ENCODE measurements at regions not wholly inside any gene's neighbourhood (a gene's known extent, or its start where the extent isn't known, plus 50 kb on each side); places are given as distances from the start of the nearest gene placed in this dataset.

DNA sequence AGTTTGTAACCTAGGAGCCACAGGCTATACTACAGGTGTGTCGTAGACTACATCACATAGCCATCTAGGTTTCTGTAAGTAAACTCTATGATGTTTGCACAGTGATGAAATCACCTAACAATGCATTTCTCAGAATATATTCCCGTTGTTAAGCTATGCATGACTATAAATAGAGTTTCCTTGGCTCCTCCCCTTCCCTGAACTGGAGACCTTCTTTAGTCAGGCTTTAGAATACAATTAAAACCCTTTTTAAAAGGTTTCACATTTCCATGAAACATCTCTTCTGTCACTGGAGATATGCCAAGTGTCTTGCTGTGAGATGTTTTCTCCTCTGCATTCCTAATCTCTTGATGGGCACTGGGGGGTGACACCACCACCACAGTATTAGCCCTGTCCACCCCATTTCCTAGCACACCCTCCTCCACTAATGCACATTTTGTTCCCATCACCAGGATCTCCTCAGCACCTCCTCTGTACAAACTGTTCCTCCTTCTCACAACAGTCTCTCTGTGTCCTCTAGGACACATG, 334.6 kb upstream of the CPEB2 start:
- no peaks in the 10 kb centered on the region for H3K36me3 Mint-ChIP-seq (ENCODE audit: unreplicated experiment)
- H3K27ac Mint-ChIP-seq (ENCODE audit: unreplicated experiment), result no peak overlapping the region
- peaks cover 7% of the 10 kb centered on the region for H3K4me1 Mint-ChIP-seq (ENCODE audit: unreplicated experiment)

DNA sequence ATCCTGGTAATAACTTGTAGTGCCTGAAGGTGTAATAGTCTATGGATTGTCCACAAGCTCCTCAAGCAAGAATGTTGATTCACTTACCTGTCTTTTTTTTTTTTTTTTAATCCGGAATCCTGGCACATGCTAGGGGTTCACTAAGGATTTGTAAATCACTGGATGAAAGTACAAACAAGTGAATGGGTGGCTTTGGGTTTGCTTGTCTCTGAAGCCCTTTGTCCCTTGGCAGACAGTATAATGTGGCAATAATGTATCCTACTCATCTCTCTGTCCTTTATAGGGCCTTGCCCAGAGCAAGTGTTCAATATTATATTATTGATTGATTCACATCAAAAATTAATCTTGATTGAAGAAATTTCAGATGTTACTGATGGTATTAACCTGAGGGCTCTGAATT, 334.0 kb upstream of the CPEB2 start:
- H3K4me3 Mint-ChIP-seq (ENCODE audit: unreplicated experiment), result no peak overlapping the region
- H3K9me3 Mint-ChIP-seq (ENCODE audit: unreplicated experiment), result peaks cover 8% of the 10 kb centered on the region
- TF ChIP-seq, protein P1, sequence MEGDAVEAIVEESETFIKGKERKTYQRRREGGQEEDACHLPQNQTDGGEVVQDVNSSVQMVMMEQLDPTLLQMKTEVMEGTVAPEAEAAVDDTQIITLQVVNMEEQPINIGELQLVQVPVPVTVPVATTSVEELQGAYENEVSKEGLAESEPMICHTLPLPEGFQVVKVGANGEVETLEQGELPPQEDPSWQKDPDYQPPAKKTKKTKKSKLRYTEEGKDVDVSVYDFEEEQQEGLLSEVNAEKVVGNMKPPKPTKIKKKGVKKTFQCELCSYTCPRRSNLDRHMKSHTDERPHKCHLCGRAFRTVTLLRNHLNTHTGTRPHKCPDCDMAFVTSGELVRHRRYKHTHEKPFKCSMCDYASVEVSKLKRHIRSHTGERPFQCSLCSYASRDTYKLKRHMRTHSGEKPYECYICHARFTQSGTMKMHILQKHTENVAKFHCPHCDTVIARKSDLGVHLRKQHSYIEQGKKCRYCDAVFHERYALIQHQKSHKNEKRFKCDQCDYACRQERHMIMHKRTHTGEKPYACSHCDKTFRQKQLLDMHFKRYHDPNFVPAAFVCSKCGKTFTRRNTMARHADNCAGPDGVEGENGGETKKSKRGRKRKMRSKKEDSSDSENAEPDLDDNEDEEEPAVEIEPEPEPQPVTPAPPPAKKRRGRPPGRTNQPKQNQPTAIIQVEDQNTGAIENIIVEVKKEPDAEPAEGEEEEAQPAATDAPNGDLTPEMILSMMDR (IDR thresholded peaks at IDR 0.05), result no peak
- peaks cover 7% of the 10 kb centered on the region for H3K4me1 Mint-ChIP-seq (ENCODE audit: unreplicated experiment)
- H3K36me3 Mint-ChIP-seq (ENCODE audit: unreplicated experiment), result no peaks in the 10 kb centered on the region
- peaks cover 16% of the 10 kb centered on the region for H3K27me3 Mint-ChIP-seq (ENCODE audit: unreplicated experiment)
- no peak overlapping the region for H3K27ac Mint-ChIP-seq (ENCODE audit: unreplicated experiment)
- DNase-seq (ENCODE audit: extremely low spot score, unreplicated experiment), result no peak

More for the DNA sequence above, 334.6 kb upstream of the CPEB2 start:
- peaks cover 8% of the 10 kb centered on the region for H3K9me3 Mint-ChIP-seq (ENCODE audit: unreplicated experiment)
- peaks cover 13% of the 10 kb centered on the region for H3K27me3 Mint-ChIP-seq (ENCODE audit: unreplicated experiment)
- DNase-seq (ENCODE audit: extremely low spot score, unreplicated experiment), result no peak
- H3K4me3 Mint-ChIP-seq (ENCODE audit: unreplicated experiment), result no peak overlapping the region
- TF ChIP-seq, protein P1 (IDR thresholded peaks at IDR 0.05), result no peak

DNA sequence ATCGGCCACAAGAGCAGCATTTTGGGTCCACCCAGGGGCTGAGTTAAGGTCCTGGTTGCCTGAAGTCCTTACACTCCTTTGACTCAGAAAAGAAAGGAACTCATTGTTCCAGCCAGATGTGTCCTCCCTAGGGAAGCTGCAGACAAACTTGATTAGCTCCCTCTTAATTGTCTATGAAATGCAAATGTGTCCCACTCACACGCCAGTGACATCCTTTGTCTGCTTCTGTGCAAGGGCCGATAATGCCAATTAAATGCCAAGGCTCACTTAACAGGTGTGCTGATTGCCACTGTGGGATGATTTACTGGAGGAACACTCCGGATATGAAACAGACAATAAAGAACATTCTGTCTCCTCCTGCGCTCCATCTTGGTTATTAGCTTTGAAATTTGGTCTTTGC, 332.9 kb upstream of the CPEB2 start:
- H3K27me3 Mint-ChIP-seq (ENCODE audit: unreplicated experiment), result peaks cover 25% of the 10 kb centered on the region
- no peak overlapping the region for H3K4me3 Mint-ChIP-seq (ENCODE audit: unreplicated experiment)
- TF ChIP-seq, protein P1 (IDR thresholded peaks at IDR 0.05), result no peak
- H3K36me3 Mint-ChIP-seq (ENCODE audit: unreplicated experiment), result no peaks in the 10 kb centered on the region
- H3K27ac Mint-ChIP-seq (ENCODE audit: unreplicated experiment), result no peak overlapping the region
- DNase-seq (ENCODE audit: extremely low spot score, unreplicated experiment), result no peak
- H3K9me3 Mint-ChIP-seq (ENCODE audit: unreplicated experiment), result peaks cover 8% of the 10 kb centered on the region
- peaks cover 7% of the 10 kb centered on the region for H3K4me1 Mint-ChIP-seq (ENCODE audit: unreplicated experiment)

DNA sequence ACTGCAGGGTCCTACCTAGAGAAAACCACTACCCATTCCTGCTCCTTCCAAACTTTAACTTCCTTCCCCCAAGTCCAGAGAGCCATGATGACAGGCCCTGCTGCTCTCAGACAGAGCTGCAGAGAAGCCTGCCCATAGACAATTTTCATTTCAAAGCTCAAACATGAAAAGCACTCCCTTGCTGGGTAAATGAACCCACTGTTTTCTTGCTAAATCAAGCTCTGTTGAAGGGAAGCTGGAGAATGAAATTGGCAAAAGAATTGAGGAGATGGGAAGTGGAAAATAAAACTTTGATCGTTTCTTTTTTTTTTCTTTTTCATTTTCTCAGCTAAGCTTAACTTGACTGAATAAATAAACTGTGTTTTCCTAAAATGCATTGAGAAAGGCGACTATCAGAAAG, 331.1 kb upstream of the CPEB2 start:
- Mint-ChIP-seq H3K4me1 (ENCODE audit: unreplicated experiment) (peaks cover 7% of the 10 kb centered on the region), H3K4me3 (ENCODE audit: unreplicated experiment) (no peak overlapping the region), H3K27ac (ENCODE audit: unreplicated experiment) (no peak overlapping the region), H3K36me3 (ENCODE audit: unreplicated experiment) (no peaks in the 10 kb centered on the region), H3K9me3 (ENCODE audit: unreplicated experiment) (peaks cover 6% of the 10 kb centered on the region), H3K27me3 (ENCODE audit: unreplicated experiment) (peaks cover 28% of the 10 kb centered on the region)
- TF ChIP-seq, protein P1 (IDR thresholded peaks at IDR 0.05), result no peak
- DNase-seq (ENCODE audit: extremely low spot score, unreplicated experiment), result no peak

DNA sequence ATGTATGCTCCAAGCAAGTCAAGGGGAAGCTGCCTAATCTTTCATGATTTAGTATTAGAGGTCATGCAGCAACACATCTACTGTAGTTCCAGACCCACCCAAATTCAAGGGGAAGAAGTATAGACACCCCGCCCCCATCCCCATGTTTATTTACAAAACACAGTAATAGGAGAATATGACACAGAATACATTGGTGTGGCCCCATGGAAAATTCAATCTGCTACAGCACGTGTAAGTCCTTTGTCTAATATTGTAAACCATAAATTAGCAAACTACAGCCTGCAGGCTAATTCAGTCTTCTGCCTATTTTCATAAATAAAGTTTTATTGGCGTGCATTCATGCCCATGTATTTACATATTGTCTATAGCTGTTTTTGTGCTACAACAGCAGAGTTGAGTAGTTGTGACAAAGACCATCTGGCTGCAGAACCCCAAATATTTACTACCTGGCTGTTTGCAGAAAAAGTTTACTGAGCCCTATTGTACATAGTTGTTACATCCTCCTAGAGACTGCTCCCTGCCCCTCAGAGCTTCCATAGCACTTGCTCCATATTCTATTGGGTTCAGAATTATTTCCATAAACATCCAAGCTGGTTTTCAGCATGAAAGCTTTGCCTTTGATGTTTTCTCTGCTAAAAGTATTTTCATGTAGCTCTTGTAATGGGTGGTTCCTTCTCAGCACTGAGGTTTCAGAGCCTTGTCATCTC, 326.8 kb upstream of the CPEB2 start:
- DNase-seq (ENCODE audit: extremely low spot score, unreplicated experiment), result no peak
- H3K4me1 Mint-ChIP-seq (ENCODE audit: unreplicated experiment), result no peaks in the 10 kb centered on the region
- no peaks in the 10 kb centered on the region for H3K9me3 Mint-ChIP-seq (ENCODE audit: unreplicated experiment)
- TF ChIP-seq, protein P1 (IDR thresholded peaks at IDR 0.05), result no peak
- no peaks in the 10 kb centered on the region for H3K36me3 Mint-ChIP-seq (ENCODE audit: unreplicated experiment)
- H3K27me3 Mint-ChIP-seq (ENCODE audit: unreplicated experiment), result peaks cover 29% of the 10 kb centered on the region
- no peak overlapping the region for H3K4me3 Mint-ChIP-seq (ENCODE audit: unreplicated experiment)
- no peak overlapping the region for H3K27ac Mint-ChIP-seq (ENCODE audit: unreplicated experiment)
